Gastrocnemius medialis (tissue), 4 donors: ENCODE measurements at regions not wholly inside any gene's neighbourhood (a gene's known extent, or its start where the extent isn't known, plus 50 kb on each side); places are given as distances from the start of the nearest gene placed in this dataset.

Source experiments
- ATAC-seq, 2 donors: fragments of 150-250 bp; one replicate each; pipeline ENCODE4 v1.9.1; 2016
- DNase-seq, 2 donors: peaks; one replicate each; pipeline ENCODE4 v3.0.0-alpha.2; 2019
- H3K27ac ChIP-seq, 4 donors: fragments of 200-600 bp; sonication (generic); 1 replicate in 1 of 4; 2 replicates in 3 of 4; pipeline ENCODE4 v1.5.1; 2016 to 2018; ENCODE audit warnings: mild to moderate bottlenecking in 2 of 4, moderate library complexity in 1 of 4
- H3K27me3 ChIP-seq, 3 donors: fragments of 200-600 bp; sonication (generic) in 2 of 3; 1 replicate in 1 of 3; 2 replicates in 2 of 3; pipeline versions ENCODE4 v1.5.1 to v1.6.0; 2016 to 2019; ENCODE audit warnings: mild to moderate bottlenecking in 1 of 3, moderate library complexity in 1 of 3
- H3K36me3 ChIP-seq, 2 donors: fragments of 200-600 bp; sonication (generic) in 1 of 2; one replicate each; pipeline ENCODE4 v1.5.1; 2017 to 2018
- H3K4me1 ChIP-seq, 2 donors: fragments of 200-600 bp; sonication (generic) in 1 of 2; one replicate each; pipeline ENCODE4 v1.5.1; 2016 to 2017; ENCODE audit warnings: mild to moderate bottlenecking in 2 of 2
- H3K4me3 ChIP-seq, 4 donors: fragments of 200-600 bp; sonication (generic) in 3 of 4; 1 replicate in 1 of 4; 2 replicates in 3 of 4; pipeline ENCODE4 v1.5.1; 2016 to 2019; ENCODE audit warnings: mild to moderate bottlenecking in 2 of 4
- H3K9me3 ChIP-seq, 3 donors: fragments of 200-600 bp; sonication (generic) in 2 of 3; 1 replicate in 1 of 3; 2 replicates in 2 of 3; pipeline ENCODE4 v1.5.1; 2016 to 2019
- POLR2A ChIP-seq, 2 donors: fragments of 450-650 bp; IDR thresholded peaks; one replicate each; pipeline ENCODE4 v1.6.1; 2017; ENCODE audit warnings: antibody characterized with exemption in 2 of 2, mild to moderate bottlenecking in 2 of 2, moderate library complexity in 2 of 2
- in situ Hi-C, 4 donors: fragments of 200-750 bp; cut with MboI; loops; one replicate each; pipeline versions ENCODE4 v1.15.0 to v1.8.0; 2017; ENCODE audit warnings: low sequenced_read_pairs in 4 of 4
- intact Hi-C: fragments of 100-400 bp; cut with DNase I; formaldehyde crosslinking; loops from one replicate; pipeline ENCODE4 v1.15.1; 2023; ENCODE audit warnings: low total_unique reads
- TF ChIP-seq, protein P1 (sequence below), 5 experiments: fragments of 450-650 bp in 3 of 5; fragments of 200-600 bp in 2 of 5; sonication (generic) in 2 of 5; IDR thresholded peaks in 4 of 5; conservative IDR thresholded peaks in 1 of 5; 1 replicate in 4 of 5; 2 replicates in 1 of 5; pipeline ENCODE4 v1.5.1; 2016 to 2019; ENCODE audit warnings: antibody characterized with exemption in 5 of 5, mild to moderate bottlenecking in 3 of 5, moderate library complexity in 3 of 5

DNA sequence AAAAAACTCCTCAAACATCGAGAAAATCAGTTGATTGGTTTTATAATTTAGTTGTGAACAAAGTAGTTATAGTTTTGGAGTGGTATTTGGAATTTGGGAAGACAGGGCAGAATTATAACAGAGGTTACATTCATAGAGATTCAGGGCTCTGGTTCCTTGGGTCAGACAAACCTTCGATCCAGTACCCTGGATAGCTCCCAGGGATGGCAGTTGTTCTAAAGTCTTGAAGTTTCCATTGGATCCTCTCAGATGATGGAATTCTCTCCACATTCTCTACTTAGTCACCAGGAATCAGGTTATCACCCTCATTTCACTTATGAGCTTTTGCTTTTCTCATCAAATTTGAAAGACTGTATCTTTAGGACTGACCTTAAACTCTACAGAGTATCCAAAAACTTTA, 285.1 kb downstream of the CENPW start:
- no peak overlapping the region for H3K27ac ChIP-seq
- H3K27me3 ChIP-seq = no peaks in the 10 kb centered on the region
- no peaks in the 10 kb centered on the region for H3K4me1 ChIP-seq
- in situ Hi-C loops (no loop called here), intact Hi-C loops (no loop called here)
- H3K4me3 ChIP-seq = no peak overlapping the region
- no peaks in the 10 kb centered on the region for H3K36me3 ChIP-seq
- ATAC-seq (no peak), DNase-seq (no peak)
- no peaks in the 10 kb centered on the region for H3K9me3 ChIP-seq
- TF ChIP-seq, protein P1, sequence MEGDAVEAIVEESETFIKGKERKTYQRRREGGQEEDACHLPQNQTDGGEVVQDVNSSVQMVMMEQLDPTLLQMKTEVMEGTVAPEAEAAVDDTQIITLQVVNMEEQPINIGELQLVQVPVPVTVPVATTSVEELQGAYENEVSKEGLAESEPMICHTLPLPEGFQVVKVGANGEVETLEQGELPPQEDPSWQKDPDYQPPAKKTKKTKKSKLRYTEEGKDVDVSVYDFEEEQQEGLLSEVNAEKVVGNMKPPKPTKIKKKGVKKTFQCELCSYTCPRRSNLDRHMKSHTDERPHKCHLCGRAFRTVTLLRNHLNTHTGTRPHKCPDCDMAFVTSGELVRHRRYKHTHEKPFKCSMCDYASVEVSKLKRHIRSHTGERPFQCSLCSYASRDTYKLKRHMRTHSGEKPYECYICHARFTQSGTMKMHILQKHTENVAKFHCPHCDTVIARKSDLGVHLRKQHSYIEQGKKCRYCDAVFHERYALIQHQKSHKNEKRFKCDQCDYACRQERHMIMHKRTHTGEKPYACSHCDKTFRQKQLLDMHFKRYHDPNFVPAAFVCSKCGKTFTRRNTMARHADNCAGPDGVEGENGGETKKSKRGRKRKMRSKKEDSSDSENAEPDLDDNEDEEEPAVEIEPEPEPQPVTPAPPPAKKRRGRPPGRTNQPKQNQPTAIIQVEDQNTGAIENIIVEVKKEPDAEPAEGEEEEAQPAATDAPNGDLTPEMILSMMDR (IDR thresholded peaks at IDR 0.05 in 4 of 5, conservative IDR thresholded peaks at IDR 0.05 in 1 of 5) = no peak
- TF ChIP-seq POLR2A (IDR thresholded peaks at IDR 0.05) = no peak

DNA sequence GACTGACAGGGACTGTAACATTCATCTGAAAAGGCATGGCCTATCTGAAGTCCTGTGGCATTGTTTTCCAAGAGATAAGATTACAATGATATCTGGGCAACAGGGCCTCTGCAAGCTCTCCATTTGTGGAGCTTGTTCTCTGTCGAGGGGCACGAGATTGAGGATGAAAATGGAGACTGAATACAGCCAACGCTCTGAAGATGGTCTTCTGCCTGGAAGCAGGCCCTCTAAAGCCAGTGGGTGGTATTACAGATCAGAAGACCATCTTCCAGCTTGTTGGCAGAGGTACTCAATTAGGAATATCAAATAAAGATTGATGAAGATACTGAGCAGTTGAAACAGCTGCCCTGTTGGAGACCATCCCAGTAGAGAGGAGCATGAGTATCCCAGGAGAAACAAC, 288.2 kb downstream of the CENPW start:
- no peak for TF ChIP-seq POLR2A (IDR thresholded peaks at IDR 0.05)
- TF ChIP-seq, protein P1 (IDR thresholded peaks at IDR 0.05 in 4 of 5, conservative IDR thresholded peaks at IDR 0.05 in 1 of 5) = no peak
- no peaks in the 10 kb centered on the region for H3K36me3 ChIP-seq
- no peak overlapping the region for H3K27ac ChIP-seq
- no peak overlapping the region for H3K4me3 ChIP-seq
- no peak for ATAC-seq
- intact Hi-C loops = no loop called here
- DNase-seq = no peak
- in situ Hi-C loops = no loop called here
- no peaks in the 10 kb centered on the region for H3K9me3 ChIP-seq
- no peaks in the 10 kb centered on the region for H3K27me3 ChIP-seq
- H3K4me1 ChIP-seq = no peaks in the 10 kb centered on the region

DNA sequence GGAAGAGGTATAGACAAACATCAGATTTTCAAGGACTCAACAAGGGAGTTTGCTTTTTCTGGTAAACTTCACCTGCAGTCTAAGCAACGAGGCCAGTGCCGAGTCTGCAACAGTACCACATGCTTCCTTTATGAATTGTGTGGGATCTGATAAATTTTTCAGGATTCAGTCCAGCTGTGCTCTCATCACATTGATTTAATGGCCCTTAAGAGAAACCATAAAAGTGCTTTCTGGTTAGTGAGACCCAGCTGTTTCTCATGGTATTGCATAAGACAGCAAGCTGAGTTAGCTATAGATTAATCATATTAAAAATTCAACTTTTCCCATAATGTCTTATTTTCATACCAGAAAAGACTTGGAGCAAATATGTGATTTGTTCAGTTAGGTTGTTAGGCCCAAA, 291.4 kb downstream of the CENPW start:
- H3K27me3 ChIP-seq = no peaks in the 10 kb centered on the region
- TF ChIP-seq, protein P1 (IDR thresholded peaks at IDR 0.05 in 4 of 5, conservative IDR thresholded peaks at IDR 0.05 in 1 of 5) = no peak
- no peak for TF ChIP-seq POLR2A (IDR thresholded peaks at IDR 0.05)
- intact Hi-C loops = no loop called here
- no peak overlapping the region for H3K4me3 ChIP-seq
- H3K27ac ChIP-seq = no peak overlapping the region
- no peaks in the 10 kb centered on the region for H3K4me1 ChIP-seq
- DNase-seq (no peak), ATAC-seq (no peak)
- H3K9me3 ChIP-seq = no peaks in the 10 kb centered on the region
- no peaks in the 10 kb centered on the region for H3K36me3 ChIP-seq
- in situ Hi-C loops = no loop called here

DNA sequence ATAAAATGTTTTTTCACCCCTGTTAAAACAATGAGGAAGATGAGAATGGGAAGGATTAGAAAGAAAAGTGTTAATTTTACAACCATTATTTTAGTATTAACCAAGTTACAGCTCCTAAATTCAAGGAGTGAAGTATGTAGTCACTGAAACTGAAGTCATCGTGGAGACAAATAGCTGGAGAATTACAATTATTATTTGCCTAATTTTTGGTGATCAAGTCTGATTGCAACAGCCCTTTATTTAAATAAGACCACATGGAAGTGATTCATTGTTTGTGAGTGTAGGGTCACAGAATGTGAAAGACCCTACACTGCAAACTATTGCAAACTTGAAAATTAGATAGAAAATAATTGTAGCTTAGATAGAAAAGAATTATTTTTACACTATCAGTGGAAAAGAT, 292.4 kb downstream of the CENPW start:
- intact Hi-C loops = no loop called here
- Histone ChIP-seq H3K4me1 (no peaks in the 10 kb centered on the region), H3K4me3 (no peak overlapping the region), H3K9me3 (no peaks in the 10 kb centered on the region), H3K27ac (no peak overlapping the region), H3K36me3 (no peaks in the 10 kb centered on the region), H3K27me3 (no peaks in the 10 kb centered on the region)
- in situ Hi-C loops = no loop called here
- TF ChIP-seq, protein P1 (IDR thresholded peaks at IDR 0.05 in 4 of 5, conservative IDR thresholded peaks at IDR 0.05 in 1 of 5) = no peak
- TF ChIP-seq POLR2A (IDR thresholded peaks at IDR 0.05) = no peak
- DNase-seq (no peak), ATAC-seq (no peak)

DNA sequence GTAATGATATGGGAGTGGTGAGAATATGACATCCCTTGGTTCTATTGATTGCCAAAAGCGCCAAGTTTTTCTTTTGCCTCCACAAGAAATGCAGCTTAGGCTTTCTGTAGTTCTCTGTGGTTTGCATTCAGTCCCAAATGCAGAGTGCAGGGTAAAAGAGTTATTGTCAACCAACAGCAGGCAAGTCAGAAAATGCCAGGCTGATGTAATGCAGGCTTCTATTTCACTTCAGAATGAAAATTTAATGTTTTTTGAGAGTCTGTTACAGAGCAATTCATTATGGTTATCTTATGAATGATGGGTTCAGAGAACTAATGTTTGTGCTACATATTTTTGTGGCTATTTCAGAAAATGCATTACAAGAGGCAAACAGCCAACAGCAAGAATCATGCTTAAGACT, 293.5 kb downstream of the CENPW start:
- ATAC-seq (no peak), DNase-seq (no peak)
- H3K36me3 ChIP-seq = no peaks in the 10 kb centered on the region
- no peak overlapping the region for H3K27ac ChIP-seq
- in situ Hi-C loops (no loop called here), intact Hi-C loops (no loop called here)
- no peak overlapping the region for H3K4me3 ChIP-seq
- no peaks in the 10 kb centered on the region for H3K4me1 ChIP-seq
- H3K27me3 ChIP-seq = no peaks in the 10 kb centered on the region
- no peaks in the 10 kb centered on the region for H3K9me3 ChIP-seq
- TF ChIP-seq, protein P1 (IDR thresholded peaks at IDR 0.05 in 4 of 5, conservative IDR thresholded peaks at IDR 0.05 in 1 of 5) = no peak
- TF ChIP-seq POLR2A (IDR thresholded peaks at IDR 0.05) = no peak
